Epithelial cell of esophagus (primary cell): ENCODE measurements at regions not wholly inside any gene's neighbourhood (a gene's known extent, or its start where the extent isn't known, plus 50 kb on each side); places are given as distances from the start of the nearest gene placed in this dataset.
A peak's percentile ranks its signal among the peaks of the same experiment; 100 is the strongest.

Experiments
- DNase-seq: peaks from one replicate; pipeline ENCODE4 v3.0.0; 2010; ENCODE audit warnings: low read depth
- H3K4me3 ChIP-seq: 2 replicates; pipeline ENCODE4 v1.5.1; 2011; ENCODE audit warnings: mild to moderate bottlenecking, low read length, control low read depth
- TF ChIP-seq, protein P1 (sequence below): IDR thresholded peaks from 2 replicates; pipeline ENCODE4 v1.5.1; 2011; ENCODE audit warnings: low read depth, mild to moderate bottlenecking, low read length, control low read depth, inconsistent platforms; ENCODE audit not compliant: insufficient read depth; ENCODE audit errors: missing control alignments

DNA sequence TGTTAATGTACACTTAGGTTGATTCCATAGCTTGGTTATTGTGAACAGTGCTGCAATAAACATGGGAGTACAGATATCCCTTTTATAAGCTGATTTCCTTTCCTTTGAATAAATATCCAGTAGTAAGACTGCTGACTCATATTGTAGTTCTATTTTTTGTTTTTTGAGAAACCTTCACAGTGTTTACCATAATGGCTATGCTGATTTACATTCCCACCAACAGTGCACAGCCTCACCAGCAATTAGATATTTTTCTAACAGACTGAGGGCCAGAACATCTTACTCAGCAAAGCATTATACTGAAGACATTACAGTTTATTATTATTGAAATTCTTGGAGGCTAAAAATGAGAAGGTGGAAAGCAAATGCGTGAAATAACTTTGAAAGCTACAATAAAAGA is 187.3 kb upstream of the HEY2 start:
- DNase-seq = no peak
- TF ChIP-seq, protein P1, sequence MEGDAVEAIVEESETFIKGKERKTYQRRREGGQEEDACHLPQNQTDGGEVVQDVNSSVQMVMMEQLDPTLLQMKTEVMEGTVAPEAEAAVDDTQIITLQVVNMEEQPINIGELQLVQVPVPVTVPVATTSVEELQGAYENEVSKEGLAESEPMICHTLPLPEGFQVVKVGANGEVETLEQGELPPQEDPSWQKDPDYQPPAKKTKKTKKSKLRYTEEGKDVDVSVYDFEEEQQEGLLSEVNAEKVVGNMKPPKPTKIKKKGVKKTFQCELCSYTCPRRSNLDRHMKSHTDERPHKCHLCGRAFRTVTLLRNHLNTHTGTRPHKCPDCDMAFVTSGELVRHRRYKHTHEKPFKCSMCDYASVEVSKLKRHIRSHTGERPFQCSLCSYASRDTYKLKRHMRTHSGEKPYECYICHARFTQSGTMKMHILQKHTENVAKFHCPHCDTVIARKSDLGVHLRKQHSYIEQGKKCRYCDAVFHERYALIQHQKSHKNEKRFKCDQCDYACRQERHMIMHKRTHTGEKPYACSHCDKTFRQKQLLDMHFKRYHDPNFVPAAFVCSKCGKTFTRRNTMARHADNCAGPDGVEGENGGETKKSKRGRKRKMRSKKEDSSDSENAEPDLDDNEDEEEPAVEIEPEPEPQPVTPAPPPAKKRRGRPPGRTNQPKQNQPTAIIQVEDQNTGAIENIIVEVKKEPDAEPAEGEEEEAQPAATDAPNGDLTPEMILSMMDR = no peak
- no peak overlapping the region for H3K4me3 ChIP-seq

DNA sequence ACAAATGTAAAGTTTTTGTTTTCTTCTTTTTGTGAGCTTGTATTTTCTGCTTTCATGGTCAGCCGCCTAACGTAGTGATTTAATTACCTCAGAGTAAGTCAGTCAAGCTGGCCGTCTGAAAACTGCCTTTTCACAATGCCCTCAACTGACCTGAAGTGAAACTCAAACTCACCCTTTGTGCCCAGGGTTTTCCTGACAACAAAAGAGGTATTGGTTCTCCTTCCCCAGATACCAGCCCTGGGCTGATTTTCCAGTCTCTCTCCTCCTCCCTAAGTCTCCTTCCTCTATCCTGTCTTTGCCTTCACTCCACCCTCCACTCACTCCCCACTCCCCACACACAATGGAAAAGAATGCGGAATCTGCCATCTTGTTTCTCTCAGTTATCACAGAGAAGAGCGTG is 184.5 kb upstream of the HEY2 start:
- H3K4me3 ChIP-seq = no peak overlapping the region
- no peak for DNase-seq
- TF ChIP-seq, protein P1 = no peak

DNA sequence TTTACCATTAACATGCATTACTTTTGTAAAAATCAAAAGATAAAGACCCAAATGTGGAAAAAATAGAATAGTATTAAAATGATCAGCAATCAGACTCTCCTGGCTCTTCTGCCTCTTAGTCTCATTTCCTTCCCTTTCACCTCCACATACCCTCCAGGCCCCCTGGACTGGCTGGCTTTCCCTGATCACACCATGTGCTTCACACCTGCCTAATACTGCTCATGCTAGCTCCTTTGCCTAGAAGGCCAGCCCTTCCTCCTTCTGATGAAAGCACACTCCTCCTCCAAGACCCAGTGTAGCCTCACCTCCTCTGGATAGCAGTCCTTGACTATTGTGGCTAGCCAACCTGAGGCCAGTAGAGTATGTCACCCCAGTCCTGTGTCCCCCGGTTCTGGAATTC is 182.0 kb upstream of the HEY2 start:
- H3K4me3 ChIP-seq = no peak overlapping the region
- TF ChIP-seq, protein P1 = no peak
- no peak for DNase-seq

DNA sequence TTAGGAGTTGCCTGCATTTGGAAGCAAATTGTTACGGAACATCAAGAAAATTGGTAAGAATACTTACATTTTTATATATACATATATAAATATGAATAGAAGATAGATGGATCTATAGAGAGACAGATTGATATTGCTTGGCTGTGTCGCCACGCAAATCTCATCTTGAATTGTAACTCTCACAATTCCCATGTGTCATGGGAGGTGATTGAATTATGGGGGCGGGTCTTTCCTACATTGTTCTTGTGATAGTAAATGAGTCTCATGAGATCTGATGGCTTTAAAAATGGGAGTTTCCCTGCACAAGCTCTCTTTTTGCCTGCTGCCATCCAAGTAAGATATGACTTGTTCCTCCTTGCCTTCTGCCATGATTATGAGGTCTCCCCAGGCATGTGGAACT is 180.8 kb upstream of the HEY2 start:
- no peak for DNase-seq
- TF ChIP-seq, protein P1 = no peak
- no peak overlapping the region for H3K4me3 ChIP-seq

DNA sequence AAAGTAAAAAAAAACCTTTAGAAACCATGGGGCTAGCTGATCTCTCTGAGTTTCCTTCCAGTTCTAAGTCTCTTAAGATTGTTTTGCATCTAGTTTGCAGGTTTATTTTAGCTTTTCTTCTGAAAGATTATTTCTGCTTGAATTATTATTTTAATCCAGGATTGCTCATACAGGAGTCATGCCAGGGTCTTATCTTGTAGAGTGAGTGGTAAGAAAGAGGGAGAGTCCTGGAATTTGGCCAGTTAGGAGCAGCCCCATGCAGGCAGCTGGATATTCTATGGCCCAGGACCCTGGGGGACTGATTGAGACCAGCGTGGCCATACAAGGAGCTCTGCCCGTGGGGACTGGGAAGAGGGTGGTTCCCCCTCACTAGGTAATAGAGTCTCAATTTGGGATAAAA is 178.9 kb upstream of the HEY2 start:
- DNase-seq = no peak
- no peak overlapping the region for H3K4me3 ChIP-seq
- TF ChIP-seq, protein P1 = no peak

DNA sequence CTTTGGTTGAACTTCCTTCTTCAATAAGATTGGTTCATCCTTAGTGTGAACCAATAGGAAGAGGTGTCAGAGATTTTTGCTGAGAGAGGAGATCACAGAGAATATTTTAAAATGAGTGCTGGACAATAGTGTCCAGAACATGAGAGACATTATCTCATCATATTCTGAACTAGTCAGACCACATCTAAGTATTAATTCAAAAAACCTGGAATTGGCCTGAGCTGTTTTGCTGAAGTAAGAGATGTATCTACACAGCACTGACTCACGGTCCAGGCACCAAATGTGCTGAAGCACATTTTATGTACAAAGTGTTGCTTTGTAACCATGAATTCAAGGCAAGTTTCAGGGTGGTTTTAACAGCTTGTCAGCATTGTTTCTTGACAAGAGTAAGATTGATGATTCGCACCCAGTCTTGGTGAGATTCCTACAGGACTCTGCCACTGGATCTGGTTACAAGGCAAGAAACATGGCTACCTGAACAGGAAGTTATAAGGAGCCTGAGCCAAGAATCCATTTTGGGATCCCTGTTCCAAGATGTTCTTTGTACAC is 178.2 kb upstream of the HEY2 start:
- TF ChIP-seq, protein P1 = no peak
- DNase-seq = peak; percentile 61
- no peak overlapping the region for H3K4me3 ChIP-seq

DNA sequence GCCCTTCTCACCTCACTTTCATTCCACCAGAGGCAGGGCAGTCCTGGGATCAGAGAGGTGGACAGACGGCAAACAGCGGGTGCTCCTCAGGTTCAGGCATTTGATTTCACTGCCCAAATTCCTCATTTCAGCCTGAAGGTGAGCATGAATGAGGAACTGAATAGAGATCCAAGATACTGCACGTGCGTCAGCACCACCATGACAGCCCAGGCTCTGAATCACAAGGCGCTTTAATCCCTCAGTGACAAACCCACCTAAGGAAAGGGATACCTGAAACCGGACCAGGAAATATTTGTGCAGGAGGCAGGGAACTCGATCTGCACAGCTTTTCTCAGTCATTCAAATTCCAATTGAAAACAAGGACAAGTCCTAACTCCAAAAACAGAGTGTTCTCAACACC is 174.8 kb upstream of the HEY2 start:
- DNase-seq = peak; percentile 43
- TF ChIP-seq, protein P1 = no peak
- H3K4me3 ChIP-seq = no peak overlapping the region
